AG04450 (cell line): ENCODE measurements at regions not wholly inside any gene's neighbourhood (a gene's known extent, or its start where the extent isn't known, plus 50 kb on each side); places are given as distances from the start of the nearest gene placed in this dataset.

Experiments
- CTCF ChIA-PET: fragments of 300-600, 350-600 bp; formaldehyde crosslinking; extraction: SDS; loops from one replicate; lab custom pipeline; 2022; ENCODE audit warnings: antibody characterized with exemption, inconsistent platforms; lab: Charles Lee
- POLR2A ChIA-PET: fragments of 350-600 bp; formaldehyde crosslinking; extraction: SDS; loops from one replicate; lab custom pipeline; 2021; ENCODE audit warnings: antibody characterized with exemption, inconsistent platforms; lab: Yijun Ruan, JAX
- DNase-seq: peaks from one replicate; pipeline ENCODE4 v3.0.0-alpha.2; 2011; ENCODE audit warnings: low read depth, low spot score
- H3K27ac ChIP-seq: one replicate; pipeline ENCODE4 v1.5.1; 2012; ENCODE audit warnings: low read depth, low read length, control low read depth
- H3K27me3 ChIP-seq: one replicate; pipeline ENCODE4 v1.6.0; 2012; ENCODE audit warnings: low read length; ENCODE audit not compliant: control insufficient read depth, insufficient read depth
- H3K4me3 ChIP-seq: 2 replicates; pipeline ENCODE4 v1.5.1; 2011; ENCODE audit warnings: mild to moderate bottlenecking, low read depth, low read length, control low read depth
- H3K9me3 ChIP-seq: 2 replicates; pipeline ENCODE4 v1.5.1; 2012; ENCODE audit warnings: low read length; ENCODE audit not compliant: control insufficient read depth, insufficient read depth
- TF ChIP-seq, protein P1 (sequence below): IDR thresholded peaks from 2 replicates; pipeline ENCODE4 v1.5.1; 2011; ENCODE audit warnings: low read depth, low read length, control low read depth, inconsistent platforms

DNA sequence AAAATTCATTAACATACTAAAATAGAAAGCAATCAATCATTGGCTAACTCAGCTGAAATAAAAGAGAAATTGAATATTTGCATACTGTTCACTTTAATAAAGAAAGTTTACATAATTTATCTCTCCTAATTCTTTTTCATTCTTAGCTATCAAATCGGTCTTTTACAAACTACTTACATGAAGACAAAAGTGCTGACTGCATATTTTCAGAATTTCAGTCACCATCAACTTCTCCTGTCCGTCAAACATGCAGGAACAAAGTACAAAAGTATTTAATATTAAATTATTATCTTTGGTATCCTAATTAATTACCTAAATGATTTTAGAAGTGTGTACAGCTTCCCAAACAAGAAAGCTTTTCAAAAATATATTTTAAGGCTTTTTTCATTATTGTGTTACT, 248.4 kb downstream of the CYLC2 start:
- H3K4me3 ChIP-seq, result no peak overlapping the region
- CTCF ChIA-PET, result no interaction called here

GRCh38 chr9:103245369-103245768, 250.2 kb downstream of the CYLC2 start:
- Histone ChIP-seq H3K27me3 (no peaks in the 10 kb centered on the region), H3K4me3 (no peak overlapping the region), H3K9me3 (no peaks in the 10 kb centered on the region; the same call in 1 of the 2 replicates), H3K27ac (no peak overlapping the region)
- POLR2A ChIA-PET, result no interaction called here
- TF ChIP-seq, protein P1, sequence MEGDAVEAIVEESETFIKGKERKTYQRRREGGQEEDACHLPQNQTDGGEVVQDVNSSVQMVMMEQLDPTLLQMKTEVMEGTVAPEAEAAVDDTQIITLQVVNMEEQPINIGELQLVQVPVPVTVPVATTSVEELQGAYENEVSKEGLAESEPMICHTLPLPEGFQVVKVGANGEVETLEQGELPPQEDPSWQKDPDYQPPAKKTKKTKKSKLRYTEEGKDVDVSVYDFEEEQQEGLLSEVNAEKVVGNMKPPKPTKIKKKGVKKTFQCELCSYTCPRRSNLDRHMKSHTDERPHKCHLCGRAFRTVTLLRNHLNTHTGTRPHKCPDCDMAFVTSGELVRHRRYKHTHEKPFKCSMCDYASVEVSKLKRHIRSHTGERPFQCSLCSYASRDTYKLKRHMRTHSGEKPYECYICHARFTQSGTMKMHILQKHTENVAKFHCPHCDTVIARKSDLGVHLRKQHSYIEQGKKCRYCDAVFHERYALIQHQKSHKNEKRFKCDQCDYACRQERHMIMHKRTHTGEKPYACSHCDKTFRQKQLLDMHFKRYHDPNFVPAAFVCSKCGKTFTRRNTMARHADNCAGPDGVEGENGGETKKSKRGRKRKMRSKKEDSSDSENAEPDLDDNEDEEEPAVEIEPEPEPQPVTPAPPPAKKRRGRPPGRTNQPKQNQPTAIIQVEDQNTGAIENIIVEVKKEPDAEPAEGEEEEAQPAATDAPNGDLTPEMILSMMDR, result no peak
- no peak for DNase-seq
- CTCF ChIA-PET, result no interaction called here

More for the DNA sequence above, 248.4 kb downstream of the CYLC2 start:
- TF ChIP-seq, protein P1, result no peak
- no peaks in the 10 kb centered on the region; the same call in 1 of the 2 replicates for H3K9me3 ChIP-seq
- POLR2A ChIA-PET, result no interaction called here
- H3K27ac ChIP-seq, result no peak overlapping the region
- DNase-seq, result no peak
- H3K27me3 ChIP-seq, result no peaks in the 10 kb centered on the region

DNA sequence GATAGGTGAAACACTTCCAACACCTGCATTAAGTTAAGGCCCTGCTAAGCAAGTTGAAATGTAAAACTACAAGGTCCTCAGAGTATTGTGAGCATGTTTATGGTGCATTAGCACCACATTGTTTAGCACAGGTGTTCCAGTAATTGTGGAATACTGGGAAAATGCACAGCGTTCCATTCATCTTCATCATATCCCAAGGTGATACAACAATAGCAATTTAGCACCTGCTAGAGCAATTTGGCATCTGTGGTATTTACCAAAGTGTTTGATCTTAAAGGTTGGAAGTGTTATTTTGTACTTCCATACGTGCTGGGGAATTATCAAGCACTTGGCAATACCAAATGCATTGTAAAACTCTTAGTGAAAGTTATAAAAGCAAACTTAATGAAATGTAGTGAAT, 266.8 kb downstream of the CYLC2 start:
- H3K27me3 ChIP-seq, result no peaks in the 10 kb centered on the region
- ChIA-PET POLR2A (no interaction called here), CTCF (no interaction called here)
- H3K4me3 ChIP-seq, result no peak overlapping the region
- no peak for DNase-seq
- peaks cover 9% of the 10 kb centered on the region for H3K9me3 ChIP-seq
- TF ChIP-seq, protein P1, result no peak
- H3K27ac ChIP-seq, result no peak overlapping the region

- CTCF ChIA-PET, result no interaction called here
- Histone ChIP-seq H3K9me3 (peaks cover 3% of the 10 kb centered on the region; the same call in 1 of the 2 replicates), H3K27me3 (no peaks in the 10 kb centered on the region), H3K4me3 (no peak overlapping the region), H3K27ac (no peak overlapping the region)
- POLR2A ChIA-PET, result no interaction called here
- TF ChIP-seq, protein P1, result no peak
- no peak for DNase-seq
Observed at GRCh38 chr9:103266064-103266463, 270.9 kb downstream of the CYLC2 start.

DNA sequence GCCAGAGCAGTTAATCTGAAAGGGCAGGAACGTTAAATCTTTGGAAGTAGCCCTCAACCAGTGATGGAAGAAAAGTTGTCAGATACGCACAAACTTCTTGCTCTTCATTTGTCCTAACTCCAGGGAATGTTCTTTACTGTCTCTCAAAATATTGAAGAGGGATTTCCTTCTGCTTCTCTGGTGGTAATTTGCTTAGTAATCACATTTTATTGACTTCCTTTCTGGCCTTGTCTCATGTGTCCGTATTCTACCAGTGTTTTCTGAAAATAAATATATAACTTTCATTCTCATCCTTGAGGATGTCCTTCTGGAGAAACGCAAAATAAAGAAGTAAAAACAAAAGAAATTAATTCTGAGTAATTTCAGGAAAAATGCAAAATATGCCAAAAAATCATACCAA, 282.1 kb downstream of the CYLC2 start:
- no peak for DNase-seq
- Histone ChIP-seq H3K9me3 (no peaks in the 10 kb centered on the region), H3K27me3 (no peaks in the 10 kb centered on the region), H3K4me3 (no peak overlapping the region), H3K27ac (no peak overlapping the region)
- ChIA-PET CTCF (no interaction called here), POLR2A (no interaction called here)
- TF ChIP-seq, protein P1, result no peak
